GM21515 (cell line): ENCODE measurements at regions not wholly inside any gene's neighbourhood (a gene's known extent, or its start where the extent isn't known, plus 50 kb on each side); places are given as distances from the start of the nearest gene placed in this dataset.

Experiments
- ATAC-seq: cut with Tn5 transposase; IDR thresholded peaks from one replicate; pipeline ENCODE4 v1.9.1; 2021; ENCODE audit not compliant: unreplicated experiment

GRCh38 chr2:33859811-33860461 is 260.8 kb upstream of the FAM98A start:
- ATAC-seq, result no peak

- no peak for ATAC-seq
Measured at GRCh38 chr2:33859176-33859575, 260.1 kb upstream of the FAM98A start.

- no peak for ATAC-seq
Measured at GRCh38 chr2:33848486-33848885, 249.4 kb upstream of the FAM98A start.

GRCh38 chr2:33839791-33840190 is 240.7 kb upstream of the FAM98A start:
- ATAC-seq, result no peak

GRCh38 chr2:33836628-33837027 is 237.5 kb upstream of the FAM98A start:
- no peak for ATAC-seq

- no peak for ATAC-seq
Measured at GRCh38 chr2:33835911-33836310, 236.8 kb upstream of the FAM98A start.

GRCh38 chr2:33822964-33823363 is 223.9 kb upstream of the FAM98A start:
- no peak for ATAC-seq

GRCh38 chr2:33812707-33813106 is 213.6 kb upstream of the FAM98A start:
- no peak for ATAC-seq

GRCh38 chr2:33810046-33810835 is 211.1 kb upstream of the FAM98A start:
- ATAC-seq, result no peak

- ATAC-seq, result no peak
Measured at GRCh38 chr2:33806041-33806440, 206.9 kb upstream of the FAM98A start.

- no peak for ATAC-seq
Measured at GRCh38 chr2:33804155-33804554, 205.1 kb upstream of the FAM98A start.

- no peak for ATAC-seq
Measured at GRCh38 chr2:33796511-33796910, 197.4 kb upstream of the FAM98A start.

- ATAC-seq, result no peak
Measured at GRCh38 chr2:33791625-33792024, 192.5 kb upstream of the FAM98A start.

GRCh38 chr2:33788044-33788443 is 188.9 kb upstream of the FAM98A start:
- no peak for ATAC-seq

GRCh38 chr2:33786881-33787280 is 187.8 kb upstream of the FAM98A start:
- ATAC-seq, result no peak

GRCh38 chr2:33785201-33786106 is 186.4 kb upstream of the FAM98A start:
- ATAC-seq, result peak; percentile 93

GRCh38 chr2:33784488-33784887 is 185.4 kb upstream of the FAM98A start:
- ATAC-seq, result no peak

- no peak for ATAC-seq
Measured at GRCh38 chr2:33782395-33783230, 183.5 kb upstream of the FAM98A start.

GRCh38 chr2:33777786-33778185 is 178.7 kb upstream of the FAM98A start:
- no peak for ATAC-seq

- no peak for ATAC-seq
Measured at GRCh38 chr2:33775306-33775705, 176.2 kb upstream of the FAM98A start.

GRCh38 chr2:33770023-33770422 is 170.9 kb upstream of the FAM98A start:
- ATAC-seq, result no peak
